Endodermal cell (in vitro differentiated cells): ENCODE measurements at regions not wholly inside any gene's neighbourhood (a gene's known extent, or its start where the extent isn't known, plus 50 kb on each side); places are given as distances from the start of the nearest gene placed in this dataset.

Experiments
- DNase-seq: peaks from one replicate; pipeline ENCODE4 v3.0.0-alpha.2; 2017
- H3K27ac ChIP-seq: 2 replicates; pipeline ENCODE4 v1.5.1; 2013; ENCODE audit warnings: mild to moderate bottlenecking, low read depth, low read length, moderate library complexity
- H3K27me3 ChIP-seq: 2 replicates; pipeline ENCODE4 v1.6.1; 2013; ENCODE audit warnings: mild to moderate bottlenecking, low read length, moderate library complexity; ENCODE audit not compliant: insufficient read depth, control insufficient read depth, poor library complexity, severe bottlenecking
- H3K36me3 ChIP-seq: 2 replicates; pipeline ENCODE4 v1.7.0; 2013; ENCODE audit warnings: mild to moderate bottlenecking, low read length, moderate library complexity; ENCODE audit not compliant: control insufficient read depth, insufficient read depth
- H3K4me1 ChIP-seq: one replicate; pipeline ENCODE4 v1.7.0; 2013; ENCODE audit warnings: low read length; ENCODE audit not compliant: control insufficient read depth, insufficient read depth
- H3K4me3 ChIP-seq: 2 replicates; pipeline ENCODE4 v1.5.1; 2013; ENCODE audit warnings: mild to moderate bottlenecking, low read length, moderate library complexity
- H3K9ac ChIP-seq: 2 replicates; pipeline ENCODE4 v1.6.1; 2013; ENCODE audit warnings: mild to moderate bottlenecking, low read length, moderate library complexity; ENCODE audit not compliant: poor library complexity, severe bottlenecking; ENCODE audit errors: extremely low read depth
- H3K9me3 ChIP-seq: 2 replicates; pipeline ENCODE4 v1.6.1; 2013; ENCODE audit warnings: mild to moderate bottlenecking, low read length, moderate library complexity; ENCODE audit not compliant: control insufficient read depth
- H3K27ac Mint-ChIP-seq: 2 replicates; pipeline ENCODE4 v1.8.0; 2020; ENCODE audit warnings: mixed read lengths
- H3K27me3 Mint-ChIP-seq: 2 replicates; pipeline ENCODE4 v1.8.0; 2021; ENCODE audit warnings: mild to moderate bottlenecking, mixed read lengths; ENCODE audit not compliant: insufficient read depth
- H3K36me3 Mint-ChIP-seq: 2 replicates; pipeline ENCODE4 v1.8.0; 2020; ENCODE audit warnings: low read depth, mixed read lengths
- H3K4me1 Mint-ChIP-seq: 2 replicates; pipeline ENCODE4 v1.8.0; 2020; ENCODE audit warnings: mixed read lengths
- H3K4me3 Mint-ChIP-seq: 2 replicates; pipeline ENCODE4 v1.8.0; 2020; ENCODE audit warnings: mild to moderate bottlenecking, moderate library complexity, mixed read lengths
- H3K9me3 Mint-ChIP-seq: 2 replicates; pipeline ENCODE4 v1.8.0; 2020; ENCODE audit warnings: mild to moderate bottlenecking, mixed read lengths
- WGBS, 2 experiments: methylation state at CpG; one replicate each; pipeline versions ENCODE4 v1.1.5 to v1.1.7; 2013; ENCODE audit warnings: missing lambda C conversion rate in 2 of 2, mixed read lengths in 1 of 2; ENCODE audit not compliant: insufficient coverage in 1 of 2, insufficient read length in 1 of 2; 5-methylcytosine and 5-hydroxymethylcytosine counted together
- TF ChIP-seq, protein P1 (sequence below): fragments of 200-600 bp; sonication (generic); conservative IDR thresholded peaks from 2 replicates; pipeline ENCODE4 v1.5.0; 2021; ENCODE audit warnings: antibody characterized with exemption, mild to moderate bottlenecking

DNA sequence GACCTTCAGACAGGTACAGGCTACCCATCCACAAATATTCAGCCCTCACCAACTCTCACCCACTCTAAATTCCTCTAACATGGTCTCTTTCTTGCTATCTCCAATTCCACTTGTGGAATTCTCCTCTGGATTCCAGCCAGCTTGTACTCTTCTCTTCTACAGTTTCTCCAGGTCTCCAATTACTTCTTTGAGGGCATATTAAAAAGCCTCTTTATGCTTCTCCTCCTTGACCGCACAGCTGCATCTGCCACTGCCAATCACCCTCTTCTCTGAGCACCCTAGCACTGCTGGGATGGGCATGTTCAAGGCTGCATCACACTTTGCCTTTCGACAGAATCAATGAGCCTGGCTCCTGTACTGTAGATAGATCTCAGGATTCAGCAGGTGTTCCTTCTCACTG is 101.5 kb upstream of the ANKRD1 start:
- DNase-seq, result no peak
- H3K27me3 Mint-ChIP-seq, result peaks cover 37% of the 10 kb centered on the region
- no peaks in the 10 kb centered on the region for H3K4me1 Mint-ChIP-seq
- no peaks in the 10 kb centered on the region for H3K4me1 ChIP-seq
- H3K36me3 Mint-ChIP-seq, result no peaks in the 10 kb centered on the region
- H3K4me3 Mint-ChIP-seq, result no peak overlapping the region
- H3K9me3 ChIP-seq, result no peaks in the 10 kb centered on the region
- TF ChIP-seq, protein P1, sequence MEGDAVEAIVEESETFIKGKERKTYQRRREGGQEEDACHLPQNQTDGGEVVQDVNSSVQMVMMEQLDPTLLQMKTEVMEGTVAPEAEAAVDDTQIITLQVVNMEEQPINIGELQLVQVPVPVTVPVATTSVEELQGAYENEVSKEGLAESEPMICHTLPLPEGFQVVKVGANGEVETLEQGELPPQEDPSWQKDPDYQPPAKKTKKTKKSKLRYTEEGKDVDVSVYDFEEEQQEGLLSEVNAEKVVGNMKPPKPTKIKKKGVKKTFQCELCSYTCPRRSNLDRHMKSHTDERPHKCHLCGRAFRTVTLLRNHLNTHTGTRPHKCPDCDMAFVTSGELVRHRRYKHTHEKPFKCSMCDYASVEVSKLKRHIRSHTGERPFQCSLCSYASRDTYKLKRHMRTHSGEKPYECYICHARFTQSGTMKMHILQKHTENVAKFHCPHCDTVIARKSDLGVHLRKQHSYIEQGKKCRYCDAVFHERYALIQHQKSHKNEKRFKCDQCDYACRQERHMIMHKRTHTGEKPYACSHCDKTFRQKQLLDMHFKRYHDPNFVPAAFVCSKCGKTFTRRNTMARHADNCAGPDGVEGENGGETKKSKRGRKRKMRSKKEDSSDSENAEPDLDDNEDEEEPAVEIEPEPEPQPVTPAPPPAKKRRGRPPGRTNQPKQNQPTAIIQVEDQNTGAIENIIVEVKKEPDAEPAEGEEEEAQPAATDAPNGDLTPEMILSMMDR, result no peak
- no peak overlapping the region for H3K9ac ChIP-seq
- no peak overlapping the region for H3K27ac ChIP-seq
- peaks cover 6% of the 10 kb centered on the region for H3K27me3 ChIP-seq
- no peak overlapping the region for H3K27ac Mint-ChIP-seq
- 98 to 100% methylated on average over 1 to 2 of the region's 2 CpGs for WGBS, 2 experiments
- no peaks in the 10 kb centered on the region for H3K36me3 ChIP-seq
- H3K4me3 ChIP-seq, result no peak overlapping the region
- no peaks in the 10 kb centered on the region for H3K9me3 Mint-ChIP-seq

- no peaks in the 10 kb centered on the region for H3K36me3 ChIP-seq
- 90 to 94% methylated on average over 3 to 6 of the region's 6 CpGs for WGBS, 2 experiments
- no peak for DNase-seq
- H3K27me3 ChIP-seq, result peaks cover 6% of the 10 kb centered on the region
- peaks cover 39% of the 10 kb centered on the region for H3K27me3 Mint-ChIP-seq
- H3K27ac Mint-ChIP-seq, result no peak overlapping the region
- no peaks in the 10 kb centered on the region for H3K4me1 Mint-ChIP-seq
- H3K9me3 ChIP-seq, result no peaks in the 10 kb centered on the region
- no peaks in the 10 kb centered on the region for H3K9me3 Mint-ChIP-seq
- TF ChIP-seq, protein P1, result no peak
- no peak overlapping the region for H3K9ac ChIP-seq
- no peaks in the 10 kb centered on the region for H3K4me1 ChIP-seq
- H3K4me3 ChIP-seq, result no peak overlapping the region
- H3K36me3 Mint-ChIP-seq, result no peaks in the 10 kb centered on the region
- no peak overlapping the region for H3K27ac ChIP-seq
- H3K4me3 Mint-ChIP-seq, result no peak overlapping the region
These were observed 102.2 kb upstream of the ANKRD1 start for GRCh38 chr10:91022924-91023699.

DNA sequence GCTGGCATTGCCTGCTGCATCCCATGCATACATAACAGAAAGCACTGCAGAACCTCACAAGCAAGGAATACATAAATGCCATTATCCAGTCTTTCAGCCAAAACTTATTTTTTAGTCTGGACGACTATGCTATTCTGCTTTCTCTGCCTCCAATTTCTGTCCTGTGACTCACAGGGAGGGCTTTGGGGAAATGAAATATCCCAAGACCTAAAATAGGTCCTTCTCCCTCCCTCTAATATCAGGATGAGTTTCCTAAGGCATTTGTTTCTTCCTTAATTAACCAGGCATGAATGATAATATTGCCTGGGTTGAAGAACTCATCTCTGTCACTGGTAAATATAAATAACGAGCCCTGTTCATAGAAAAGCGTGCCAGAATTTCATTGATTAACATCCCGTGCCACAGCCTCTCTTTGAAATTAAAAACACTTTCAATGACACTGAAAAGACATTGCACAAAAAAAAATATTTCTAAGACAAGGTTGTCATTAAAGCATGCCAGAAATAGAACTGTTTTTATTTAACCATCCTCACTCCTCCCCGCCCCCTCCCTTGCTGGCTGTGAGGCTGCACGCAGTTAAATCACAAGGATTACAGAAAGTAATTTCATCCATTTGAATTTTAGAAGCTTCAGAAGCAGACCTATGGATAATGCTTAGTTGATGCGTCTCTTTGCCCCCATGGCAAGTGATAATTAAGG is 103.0 kb upstream of the ANKRD1 start:
- Mint-ChIP-seq H3K4me3 (no peak overlapping the region), H3K27ac (no peak overlapping the region), H3K27me3 (peaks cover 38% of the 10 kb centered on the region), H3K36me3 (no peaks in the 10 kb centered on the region), H3K4me1 (no peaks in the 10 kb centered on the region), H3K9me3 (peaks cover 2% of the 10 kb centered on the region)
- H3K4me1 ChIP-seq, result no peaks in the 10 kb centered on the region
- no peak overlapping the region for H3K27ac ChIP-seq
- no peak overlapping the region for H3K4me3 ChIP-seq
- DNase-seq, result no peak
- H3K9ac ChIP-seq, result no peak overlapping the region
- TF ChIP-seq, protein P1, result no peak
- H3K27me3 ChIP-seq, result peaks cover 6% of the 10 kb centered on the region
- H3K36me3 ChIP-seq, result no peaks in the 10 kb centered on the region
- WGBS, 2 experiments, result 90 to 91% methylated on average over 5 to 7 of the region's 7 CpGs
- H3K9me3 ChIP-seq, result no peaks in the 10 kb centered on the region
